A673 (cell line): ENCODE measurements at regions not wholly inside any gene's neighbourhood (a gene's known extent, or its start where the extent isn't known, plus 50 kb on each side); places are given as distances from the start of the nearest gene placed in this dataset. TPM values are rescaled to one million over a fixed set of nuclear protein-coding genes. Genes with fewer than 3 reads are reported as not detected.
A peak's percentile ranks its signal among the peaks of the same experiment; 100 is the strongest.

Source experiments
- BruUV-seq: library from RNA; stranded (reverse); fragments of 400-500 nt; replicated peaks from 2 replicates; lab custom pipeline; 2021; lab: Mats Ljungman, UMichigan
- CTCF ChIA-PET: fragments of 300-600 bp; sonication (Branson Sonifier 250); formaldehyde crosslinking; loops from one replicate; lab custom pipeline; 2022; ENCODE audit warnings: antibody characterized with exemption; lab: Charles Lee
- POLR2A ChIA-PET: fragments of 300-600 bp; sonication (Branson Sonifier 250); formaldehyde crosslinking; loops from one replicate; lab custom pipeline; 2022; ENCODE audit warnings: antibody characterized with exemption; ENCODE audit not compliant: low non-redundant PET; lab: Charles Lee
- DNase-seq: peaks from one replicate; pipeline ENCODE4 v3.0.0-alpha.2; 2015; ENCODE audit warnings: low spot score
- H3K27ac ChIP-seq: fragments of 200-600 bp; sonication (generic); 2 replicates; pipeline ENCODE4 v1.5.1; 2016; ENCODE audit warnings: mixed run types, low read depth, mild to moderate bottlenecking, mixed read lengths, antibody characterized with exemption, low read length; ENCODE audit not compliant: poor library complexity, severe bottlenecking
- H3K27me3 ChIP-seq: fragments of 200-600 bp; sonication (generic); replicated peaks from 2 replicates; pipeline ENCODE4 v1.6.1; 2017; ENCODE audit warnings: mixed run types, low read depth, mild to moderate bottlenecking, mixed read lengths, antibody characterized with exemption, low read length; ENCODE audit not compliant: insufficient read depth, poor library complexity
- H3K36me3 ChIP-seq: fragments of 200-600 bp; sonication (generic); 2 replicates; pipeline ENCODE4 v1.6.1; 2016; ENCODE audit warnings: mixed run types, mild to moderate bottlenecking, mixed read lengths, antibody characterized with exemption, low read length; ENCODE audit not compliant: insufficient read depth, poor library complexity, severe bottlenecking
- H3K4me1 ChIP-seq: fragments of 200-600 bp; sonication (generic); 2 replicates; pipeline ENCODE4 v1.6.1; 2017; ENCODE audit warnings: mixed run types, mild to moderate bottlenecking, mixed read lengths, antibody characterized with exemption, low read length; ENCODE audit not compliant: insufficient read depth, poor library complexity, severe bottlenecking
- H3K4me3 ChIP-seq: fragments of 200-600 bp; sonication (generic); 2 replicates; pipeline ENCODE4 v1.5.1; 2016; ENCODE audit warnings: low read depth, mixed run types, mild to moderate bottlenecking, mixed read lengths, low read length; ENCODE audit not compliant: poor library complexity, severe bottlenecking
- H3K9me3 ChIP-seq: fragments of 200-600 bp; sonication (generic); 2 replicates; pipeline ENCODE4 v1.6.1; 2016; ENCODE audit warnings: mixed run types, low read depth, mild to moderate bottlenecking, mixed read lengths, antibody characterized with exemption, low read length; ENCODE audit not compliant: poor library complexity, severe bottlenecking
- EZH2 ChIP-seq: fragments of 200-600 bp; sonication (generic); IDR thresholded peaks from 2 replicates; pipeline ENCODE4 v1.6.1; 2017; ENCODE audit warnings: borderline replicate concordance, low read depth, mild to moderate bottlenecking, mixed read lengths, antibody characterized with exemption, low read length; ENCODE audit not compliant: poor library complexity, severe bottlenecking
- intact Hi-C: fragments of 100-400 bp; cut with micrococcal nuclease; formaldehyde crosslinking; loops from one replicate; pipeline ENCODE4 v1.10.0; 2022; ENCODE audit not compliant: unreplicated experiment
- microRNA-seq: library from miRNA; unstranded; fragments of <30 nt; microRNA quantifications from one replicate; pipeline ENCODE4 v1.2.0, GENCODE V29; 2021
- TF ChIP-seq, protein P1 (sequence below): fragments of 300-800, 200-600 bp; sonication (generic); conservative IDR thresholded peaks from 2 replicates; pipeline ENCODE4 v1.5.1; 2017; ENCODE audit warnings: low read depth, mild to moderate bottlenecking, antibody characterized with exemption, low read length, moderate library complexity, mixed read lengths

DNA sequence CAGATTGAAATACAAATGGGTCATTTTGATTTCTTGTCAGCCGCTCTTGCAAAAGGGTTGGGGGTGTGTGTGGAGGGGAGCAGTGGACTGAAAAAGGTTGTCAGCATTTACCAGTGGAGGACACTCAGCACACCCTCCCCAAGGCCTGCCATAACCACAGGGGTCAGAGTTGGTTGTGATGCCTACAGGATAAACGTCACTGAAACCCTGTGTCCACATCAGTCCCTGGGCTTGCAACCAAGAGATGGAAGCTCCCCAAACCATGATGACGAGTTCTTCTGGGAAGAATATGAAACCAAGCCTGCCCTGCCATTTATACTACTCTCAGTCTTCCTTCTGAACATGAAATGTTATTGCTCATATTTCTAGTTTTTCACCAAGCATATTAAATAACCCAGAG is 54.0 kb upstream of the UMPS start:
- no peak overlapping the region for H3K27ac ChIP-seq
- H3K36me3 ChIP-seq = no peaks in the 10 kb centered on the region
- ChIA-PET POLR2A (no interaction called here), CTCF (no interaction called here)
- intact Hi-C loops = no loop called here
- no peak for DNase-seq
- H3K4me3 ChIP-seq = no peak overlapping the region
- H3K9me3 ChIP-seq = no peaks in the 10 kb centered on the region
- no peaks in the 10 kb centered on the region for H3K27me3 ChIP-seq
- no peaks in the 10 kb centered on the region for H3K4me1 ChIP-seq
- BruUV-seq = no TSS peak
- no peak for TF ChIP-seq EZH2
- TF ChIP-seq, protein P1, sequence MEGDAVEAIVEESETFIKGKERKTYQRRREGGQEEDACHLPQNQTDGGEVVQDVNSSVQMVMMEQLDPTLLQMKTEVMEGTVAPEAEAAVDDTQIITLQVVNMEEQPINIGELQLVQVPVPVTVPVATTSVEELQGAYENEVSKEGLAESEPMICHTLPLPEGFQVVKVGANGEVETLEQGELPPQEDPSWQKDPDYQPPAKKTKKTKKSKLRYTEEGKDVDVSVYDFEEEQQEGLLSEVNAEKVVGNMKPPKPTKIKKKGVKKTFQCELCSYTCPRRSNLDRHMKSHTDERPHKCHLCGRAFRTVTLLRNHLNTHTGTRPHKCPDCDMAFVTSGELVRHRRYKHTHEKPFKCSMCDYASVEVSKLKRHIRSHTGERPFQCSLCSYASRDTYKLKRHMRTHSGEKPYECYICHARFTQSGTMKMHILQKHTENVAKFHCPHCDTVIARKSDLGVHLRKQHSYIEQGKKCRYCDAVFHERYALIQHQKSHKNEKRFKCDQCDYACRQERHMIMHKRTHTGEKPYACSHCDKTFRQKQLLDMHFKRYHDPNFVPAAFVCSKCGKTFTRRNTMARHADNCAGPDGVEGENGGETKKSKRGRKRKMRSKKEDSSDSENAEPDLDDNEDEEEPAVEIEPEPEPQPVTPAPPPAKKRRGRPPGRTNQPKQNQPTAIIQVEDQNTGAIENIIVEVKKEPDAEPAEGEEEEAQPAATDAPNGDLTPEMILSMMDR = no peak

DNA sequence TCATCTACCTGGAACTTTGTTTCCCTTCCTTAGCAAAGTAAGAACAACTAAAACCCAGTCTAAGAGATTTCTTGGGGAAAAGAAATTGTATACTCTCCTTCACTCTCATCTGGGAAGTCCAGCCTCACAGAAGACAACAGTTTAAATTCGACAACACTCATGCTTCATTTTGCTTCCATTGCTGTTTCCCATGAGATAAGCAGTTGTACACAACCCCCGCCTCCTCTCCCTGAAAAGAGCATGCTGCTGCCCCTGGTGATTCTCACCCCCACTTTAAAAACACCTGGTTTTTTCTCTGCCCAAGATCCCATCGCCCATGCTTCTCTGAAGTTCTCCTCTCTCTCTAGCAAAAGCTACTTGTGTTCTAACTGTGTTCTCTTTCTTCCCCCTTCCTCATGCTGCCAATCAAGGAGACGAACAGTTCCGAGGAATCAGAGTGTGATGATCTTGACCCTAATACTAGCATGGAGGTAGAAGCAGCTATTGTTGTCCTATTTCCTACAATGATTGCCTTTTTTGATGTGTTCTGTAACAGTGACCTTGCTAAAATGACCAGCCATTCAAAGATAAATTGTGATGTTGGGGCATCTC is 51.1 kb upstream of the UMPS start:
- TF ChIP-seq, protein P1 = no peak
- TF ChIP-seq EZH2 = no peak
- Histone ChIP-seq H3K27ac (no peak overlapping the region), H3K36me3 (no peaks in the 10 kb centered on the region), H3K4me1 (no peaks in the 10 kb centered on the region), H3K27me3 (no peaks in the 10 kb centered on the region), H3K9me3 (no peaks in the 10 kb centered on the region), H3K4me3 (no peak overlapping the region)
- CTCF ChIA-PET = no interaction called here
- no TSS peak for BruUV-seq
- POLR2A ChIA-PET = no interaction called here
- DNase-seq = no peak
- intact Hi-C loops = no loop called here

Small RNA genes in the stretch of these regions (microRNA-seq; reads per million reads assigned to microRNA genes)
- gene MIR5002 (4.3 reads per million, percentile 13 among the genes with 10 or more reads in this experiment), gene MIR6083 (not detected)
